ENCODE measurements at regions not wholly inside any gene's neighbourhood (a gene's known extent, or its start where the extent isn't known, plus 50 kb on each side); places are given as distances from the start of the nearest gene placed in this dataset.
"Not testable (repeated sequence)": the region's sequence is repeated elsewhere in the genome, so short reads cannot be mapped to it uniquely, and the experiment has no call there.

GRCh38 chr9:31848505-31849285 is 535.7 kb upstream of the ACO1 start:
- DNase-seq, result no peak

GRCh38 chr9:31854187-31854586 is 530.3 kb upstream of the ACO1 start:
- no peak for DNase-seq

- no peak for DNase-seq
Measured at GRCh38 chr9:31868830-31869229, 515.6 kb upstream of the ACO1 start.

- no peak for DNase-seq
Measured at GRCh38 chr9:31870276-31870675, 514.2 kb upstream of the ACO1 start.

GRCh38 chr9:31873722-31874121 is 510.7 kb upstream of the ACO1 start:
- DNase-seq, result no peak

GRCh38 chr9:31894008-31894407 is 490.4 kb upstream of the ACO1 start:
- no peak for DNase-seq

- DNase-seq, result no peak
Measured at GRCh38 chr9:31908158-31908890, 476.1 kb upstream of the ACO1 start.

GRCh38 chr9:31908891-31909480 is 475.5 kb upstream of the ACO1 start:
- no peak for DNase-seq

- no peak for DNase-seq
Measured at GRCh38 chr9:31912636-31913035, 471.8 kb upstream of the ACO1 start.

- no peak for DNase-seq
Measured at GRCh38 chr9:31916591-31917241, 467.7 kb upstream of the ACO1 start.

- DNase-seq, result not testable (repeated sequence)
Measured at GRCh38 chr9:31937737-31938136, 446.7 kb upstream of the ACO1 start.

- no peak for DNase-seq
Measured at GRCh38 chr9:31950756-31951155, 433.7 kb upstream of the ACO1 start.

- DNase-seq, result no peak
Measured at GRCh38 chr9:31958572-31958971, 425.9 kb upstream of the ACO1 start.

- no peak for DNase-seq
Measured at GRCh38 chr9:31969552-31969951, 414.9 kb upstream of the ACO1 start.

- no peak for DNase-seq
Measured at GRCh38 chr9:31983895-31984294, 400.5 kb upstream of the ACO1 start.

- no peak for DNase-seq
Measured at GRCh38 chr9:31996331-31996730, 388.1 kb upstream of the ACO1 start.

- peak; percentile 5 for DNase-seq
Measured at GRCh38 chr9:32004431-32005076, 379.9 kb upstream of the ACO1 start.

- DNase-seq, result no peak
Measured at GRCh38 chr9:32010322-32010721, 374.1 kb upstream of the ACO1 start.

- DNase-seq, result no peak
Measured at GRCh38 chr9:32011049-32011448, 373.4 kb upstream of the ACO1 start.

GRCh38 chr9:32015795-32016194 is 368.6 kb upstream of the ACO1 start:
- no peak for DNase-seq

GRCh38 chr9:32045513-32045912 is 338.9 kb upstream of the ACO1 start:
- no peak for DNase-seq

- DNase-seq, result no peak
Measured at GRCh38 chr9:32067261-32067660, 317.2 kb upstream of the ACO1 start.

Data from tongue (tissue), 1 donor.